ENCODE measurements at regions not wholly inside any gene's neighbourhood (a gene's known extent, or its start where the extent isn't known, plus 50 kb on each side); places are given as distances from the start of the nearest gene placed in this dataset.

GRCh38 chr7:12518920-12519681 is 51.4 kb upstream of the SCIN start:
- no peak for DNase-seq (ENCODE audit: low read depth)

DNA sequence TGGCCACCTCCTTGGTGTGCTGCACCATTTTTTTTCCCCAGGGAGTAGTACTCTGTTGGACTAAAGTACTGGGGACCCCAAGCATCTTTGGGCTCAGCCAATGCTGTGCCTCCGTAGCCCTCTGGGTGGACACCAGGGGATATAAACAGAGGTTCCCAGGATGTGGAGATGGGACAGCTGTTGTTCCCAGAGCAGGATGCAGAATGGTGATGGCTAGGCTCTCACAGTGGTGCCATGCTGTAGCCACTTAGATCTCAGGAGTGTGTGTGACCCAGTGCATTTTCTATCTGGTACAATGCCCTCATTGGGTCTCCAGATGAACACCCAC is 50.9 kb upstream of the SCIN start:
- DNase-seq (ENCODE audit: low read depth), result no peak

All from CMK (cell line).